ES-I3 (cell line): ENCODE measurements at regions not wholly inside any gene's neighbourhood (a gene's known extent, or its start where the extent isn't known, plus 50 kb on each side); places are given as distances from the start of the nearest gene placed in this dataset.

ENCODE experiments used
- H3K36me3 ChIP-seq: 2 replicates; pipeline ENCODE4 v1.6.1; 2013; ENCODE audit warnings: mild to moderate bottlenecking, low read length, control low read depth, moderate library complexity; ENCODE audit not compliant: insufficient read depth
- H3K4me1 ChIP-seq: 2 replicates; pipeline ENCODE4 v1.6.1; 2013; ENCODE audit warnings: mild to moderate bottlenecking, control low read depth, low read length; ENCODE audit not compliant: insufficient read depth
- H3K9ac ChIP-seq: 2 replicates; pipeline ENCODE4 v1.6.1; 2013; ENCODE audit warnings: low read depth, mild to moderate bottlenecking, low read length, moderate library complexity
- H3K9me3 ChIP-seq: 2 replicates; pipeline ENCODE4 v1.6.1; 2013; ENCODE audit warnings: mild to moderate bottlenecking, low read length, moderate library complexity; ENCODE audit not compliant: control insufficient read depth, insufficient read depth

DNA sequence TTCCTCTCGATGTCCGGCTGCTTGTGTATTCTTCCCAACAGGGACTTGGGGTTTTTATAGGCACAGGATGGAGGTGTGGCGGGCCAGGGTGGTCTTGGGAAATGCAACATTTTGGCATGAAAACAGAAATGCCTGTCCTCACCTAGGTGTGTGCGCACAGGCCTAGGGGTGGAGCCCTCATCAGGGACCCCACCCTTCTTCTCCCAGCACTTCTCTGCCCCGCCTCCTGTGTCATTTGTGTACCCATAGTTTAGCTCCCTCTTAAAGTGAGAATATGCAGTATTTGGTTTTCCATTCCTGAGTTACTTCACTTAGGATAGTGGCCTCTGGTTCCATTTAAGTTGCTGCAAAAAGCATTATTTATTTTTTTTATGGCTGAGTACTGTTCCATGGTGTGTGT lies 90.2 kb upstream of the ITGB1 start:
- H3K9me3 ChIP-seq = 0 out of 2 replicates have a peak, but pooled peaks cover 2% of the 10 kb centered on the region
- H3K4me1 ChIP-seq = peaks cover 7% of the 10 kb centered on the region
- H3K36me3 ChIP-seq = no peaks in the 10 kb centered on the region
- no peak overlapping the region for H3K9ac ChIP-seq

DNA sequence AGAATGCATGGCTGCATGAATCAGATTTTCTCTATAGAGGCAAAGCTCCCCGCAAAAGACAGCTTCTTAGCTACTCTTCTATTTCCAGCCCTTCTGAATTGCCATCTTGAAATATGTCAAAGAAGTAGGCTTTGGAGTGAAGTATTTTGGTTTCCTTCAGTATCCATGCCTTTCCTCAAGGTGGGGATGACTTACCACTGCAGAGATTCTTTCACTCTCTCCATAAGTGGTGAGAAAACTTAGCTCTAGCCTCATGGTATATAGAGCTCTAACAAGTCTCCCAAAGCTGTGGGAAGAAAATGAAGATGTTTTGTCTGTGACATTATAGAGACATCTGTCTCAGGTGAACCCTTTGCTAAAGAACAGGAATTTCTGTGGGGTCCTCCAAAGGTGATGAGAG lies 89.6 kb upstream of the ITGB1 start:
- Histone ChIP-seq H3K36me3 (no peaks in the 10 kb centered on the region), H3K9ac (no peak overlapping the region), H3K4me1 (peaks cover 7% of the 10 kb centered on the region), H3K9me3 (0 out of 2 replicates have a peak, but pooled peaks cover 2% of the 10 kb centered on the region)

DNA sequence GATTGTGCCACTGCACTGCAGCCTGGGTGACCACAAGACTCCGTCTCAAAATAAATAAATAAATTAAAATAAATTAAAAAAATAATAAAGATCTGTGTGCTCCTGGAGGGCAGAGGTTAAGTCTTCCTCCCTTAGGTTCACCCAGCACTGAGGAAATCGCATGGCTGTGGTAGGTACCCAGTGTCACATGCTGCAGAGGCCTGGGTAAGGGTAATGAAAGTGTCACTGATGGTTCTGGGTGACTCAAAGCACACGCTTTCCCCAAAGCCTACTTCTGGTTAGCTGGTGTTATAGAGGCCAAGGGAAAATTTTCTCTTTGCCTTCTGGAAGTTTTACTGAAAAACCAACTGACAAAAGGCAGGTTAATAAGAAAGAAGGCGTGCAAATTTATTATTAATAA lies 88.8 kb upstream of the ITGB1 start:
- Histone ChIP-seq H3K9ac (no peak overlapping the region), H3K9me3 (0 out of 2 replicates have a peak, but pooled peaks cover 2% of the 10 kb centered on the region), H3K4me1 (peaks cover 13% of the 10 kb centered on the region), H3K36me3 (no peaks in the 10 kb centered on the region)

DNA sequence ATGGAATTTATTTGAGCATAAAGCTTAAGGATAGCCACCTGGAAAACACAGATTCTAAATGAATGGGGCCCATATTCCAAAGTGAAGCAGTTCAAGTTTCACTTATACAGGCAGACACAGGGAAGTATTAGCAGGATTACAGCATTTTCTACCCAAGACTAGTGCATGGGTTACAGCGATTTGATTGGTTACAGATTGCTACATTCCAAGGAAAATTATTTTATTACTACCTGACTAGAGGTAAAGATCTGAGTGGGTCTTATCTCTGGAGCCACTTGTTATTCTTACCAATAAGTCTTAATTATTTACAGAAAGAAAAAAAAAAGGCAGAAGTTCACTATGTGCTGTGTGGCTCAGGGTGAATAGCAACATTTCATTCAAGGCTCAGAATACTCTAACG lies 87.4 kb upstream of the ITGB1 start:
- Histone ChIP-seq H3K9me3 (0 out of 2 replicates have a peak, but pooled peaks cover 2% of the 10 kb centered on the region), H3K9ac (no peak overlapping the region), H3K4me1 (peaks cover 12% of the 10 kb centered on the region)

DNA sequence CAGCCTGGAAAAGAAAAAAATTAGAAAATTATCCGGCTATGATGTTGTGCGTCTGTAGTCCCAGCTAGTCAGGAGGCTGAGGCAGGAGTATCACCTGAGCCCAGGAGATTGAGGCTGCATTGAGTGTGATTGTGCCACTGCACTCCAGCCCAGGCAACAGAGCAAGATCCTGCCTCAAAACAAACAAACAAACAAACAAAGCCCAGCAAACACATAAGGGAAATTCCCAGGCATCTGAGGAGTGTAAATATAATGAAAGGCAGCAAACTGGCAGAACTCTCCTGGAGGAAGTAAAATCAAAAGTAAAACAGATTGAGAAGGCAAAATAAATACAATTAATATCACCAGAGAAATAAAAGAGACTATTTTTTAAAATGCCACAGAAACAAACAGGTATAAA lies 84.5 kb upstream of the ITGB1 start:
- H3K9ac ChIP-seq = no peak overlapping the region
- H3K36me3 ChIP-seq = no peaks in the 10 kb centered on the region; the same call in 1 of the 2 replicates
- peaks cover 22% of the 10 kb centered on the region for H3K4me1 ChIP-seq
- no peaks in the 10 kb centered on the region for H3K9me3 ChIP-seq

More for the DNA sequence above, 87.4 kb upstream of the ITGB1 start:
- no peaks in the 10 kb centered on the region for H3K36me3 ChIP-seq

DNA sequence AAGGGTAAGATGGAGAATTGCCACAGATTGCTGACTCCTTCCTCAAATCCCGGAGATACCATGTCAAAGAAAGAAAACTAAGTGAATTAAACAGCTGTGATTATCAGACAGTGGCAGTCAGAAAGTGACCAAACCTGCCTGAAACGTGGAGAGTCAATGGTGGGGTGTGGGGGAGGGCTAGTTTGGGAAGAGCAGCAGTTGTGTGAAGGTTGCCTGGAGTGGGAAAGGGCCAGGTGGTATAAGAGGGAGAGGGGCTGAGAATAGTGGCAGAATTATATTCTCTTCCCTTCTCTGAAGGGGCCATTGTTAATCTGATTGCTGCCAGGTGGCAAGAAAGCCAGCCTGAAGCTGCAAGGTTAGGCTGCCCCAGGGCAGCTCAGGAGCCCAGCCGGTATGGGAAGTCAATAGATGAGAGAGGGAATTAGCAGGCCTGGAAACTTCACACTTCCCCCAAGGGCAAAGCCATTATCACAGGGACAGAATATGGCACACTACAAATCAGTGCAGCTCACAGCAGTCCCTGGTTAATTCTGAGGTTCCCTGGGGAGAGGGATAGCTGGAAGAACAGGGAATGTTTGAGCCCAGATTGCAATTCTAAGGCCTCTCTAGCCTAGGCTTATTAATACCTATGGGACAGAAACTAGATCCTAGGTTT lies 83.9 kb upstream of the ITGB1 start:
- H3K36me3 ChIP-seq = no peaks in the 10 kb centered on the region; the same call in 1 of the 2 replicates
- peaks cover 22% of the 10 kb centered on the region for H3K4me1 ChIP-seq
- no peak overlapping the region for H3K9ac ChIP-seq
- H3K9me3 ChIP-seq = no peaks in the 10 kb centered on the region

DNA sequence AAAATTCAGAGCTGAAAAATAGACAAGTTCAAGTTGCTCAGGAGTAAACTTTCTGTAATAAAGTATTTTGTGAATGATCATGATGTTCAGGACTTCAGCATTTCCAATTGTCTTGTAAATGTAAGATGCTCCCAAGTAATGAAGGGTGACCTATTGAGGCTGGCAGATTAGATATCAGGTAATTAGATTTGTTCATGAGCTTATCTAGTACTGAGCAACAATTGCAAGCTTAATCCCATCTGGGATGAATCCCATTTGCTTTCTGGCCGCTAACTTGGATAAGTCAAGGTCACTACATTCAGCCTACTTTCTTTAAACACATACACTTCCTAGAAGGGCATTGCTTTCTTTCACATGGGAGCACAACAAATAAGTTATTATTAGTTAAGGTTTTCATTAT lies 82.4 kb upstream of the ITGB1 start:
- H3K9ac ChIP-seq = no peak overlapping the region
- peaks cover 22% of the 10 kb centered on the region for H3K4me1 ChIP-seq
- H3K9me3 ChIP-seq = no peaks in the 10 kb centered on the region
- no peaks in the 10 kb centered on the region; the same call in 1 of the 2 replicates for H3K36me3 ChIP-seq

DNA sequence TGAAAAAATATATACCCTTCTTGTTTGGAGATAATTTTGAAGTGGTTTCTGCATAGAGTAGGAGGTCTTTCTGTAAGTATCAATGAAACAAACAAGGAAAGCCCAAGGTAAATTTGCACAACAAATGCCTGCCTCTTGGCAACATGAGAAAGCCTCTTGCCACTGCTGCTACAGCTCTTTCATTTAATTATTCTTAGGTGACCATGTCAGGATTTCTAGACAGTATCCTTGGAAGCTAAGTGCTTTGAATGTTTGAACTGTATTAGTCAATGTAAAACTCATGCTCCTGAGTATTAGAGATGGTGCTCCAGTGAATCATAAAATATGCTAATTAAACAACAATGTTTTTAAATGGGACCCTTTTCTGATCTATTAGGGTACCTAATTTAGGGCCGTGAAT lies 81.2 kb upstream of the ITGB1 start:
- Histone ChIP-seq H3K36me3 (no peaks in the 10 kb centered on the region; the same call in 1 of the 2 replicates), H3K9me3 (no peaks in the 10 kb centered on the region), H3K4me1 (peaks cover 22% of the 10 kb centered on the region), H3K9ac (no peak overlapping the region)

DNA sequence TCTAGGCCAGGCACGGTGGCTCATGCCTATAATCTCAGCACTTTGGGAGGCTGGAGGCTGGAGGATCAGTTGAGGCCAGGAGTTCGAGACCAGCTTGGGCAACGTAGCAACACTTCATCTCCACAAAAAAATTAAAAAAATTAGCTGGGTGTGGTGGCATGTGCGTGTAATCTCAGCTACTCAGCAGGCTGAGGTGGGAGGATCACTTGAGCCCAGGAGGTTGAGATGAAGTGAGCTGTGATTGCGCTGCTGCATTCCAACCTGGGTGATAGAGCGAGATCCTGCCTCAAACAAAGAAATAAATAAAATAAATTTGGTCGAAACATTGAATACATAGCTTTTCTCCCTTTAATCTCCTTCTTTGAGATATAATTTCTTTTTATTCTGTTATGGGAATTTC lies 80.6 kb upstream of the ITGB1 start:
- no peaks in the 10 kb centered on the region for H3K9me3 ChIP-seq
- no peaks in the 10 kb centered on the region; the same call in 1 of the 2 replicates for H3K36me3 ChIP-seq
- H3K9ac ChIP-seq = no peak overlapping the region
- H3K4me1 ChIP-seq = peaks cover 22% of the 10 kb centered on the region

DNA sequence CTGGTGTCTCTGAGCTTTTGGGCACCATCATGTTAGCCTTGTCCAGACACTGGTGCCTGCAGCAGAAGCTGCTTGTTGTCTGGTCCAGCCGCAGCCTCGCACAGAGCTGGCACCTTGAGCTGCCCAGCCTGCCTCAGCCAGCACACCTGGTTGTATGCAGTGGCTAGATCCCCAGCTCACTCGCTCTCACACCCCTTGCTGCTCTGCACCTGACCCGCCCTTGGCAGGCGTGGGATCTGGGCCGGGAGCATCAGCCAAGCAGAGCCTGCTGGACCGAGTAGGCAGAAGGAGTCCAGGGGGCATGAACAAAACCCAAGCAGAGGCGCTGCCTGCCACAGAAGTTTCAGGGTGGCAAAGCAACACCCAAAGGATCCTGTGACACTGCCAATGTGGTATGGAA lies 79.7 kb upstream of the ITGB1 start:
- Histone ChIP-seq H3K9ac (no peak overlapping the region), H3K9me3 (no peaks in the 10 kb centered on the region), H3K4me1 (peaks cover 22% of the 10 kb centered on the region), H3K36me3 (no peaks in the 10 kb centered on the region; the same call in 1 of the 2 replicates)

DNA sequence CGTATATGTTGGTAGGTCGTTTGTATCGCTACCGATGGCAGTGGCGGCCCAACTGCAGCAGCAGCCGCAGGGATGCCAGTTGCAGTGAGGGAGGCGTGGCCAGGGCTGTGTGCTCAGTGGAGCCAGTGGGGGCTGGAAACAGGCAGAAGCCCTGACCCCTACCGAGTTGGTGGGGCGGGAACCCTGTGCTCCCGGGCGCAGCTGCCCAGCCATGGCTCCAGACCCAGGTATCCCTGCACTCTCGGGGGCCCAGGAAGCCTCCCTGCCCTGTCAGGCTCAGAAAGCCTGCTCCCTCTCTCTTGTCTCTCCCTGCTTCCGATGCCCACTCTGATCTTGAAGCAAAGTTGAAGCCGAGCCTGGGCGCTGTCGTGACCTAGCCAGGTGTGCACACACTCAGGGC lies 78.6 kb upstream of the ITGB1 start:
- no peaks in the 10 kb centered on the region for H3K9me3 ChIP-seq
- no peak overlapping the region for H3K9ac ChIP-seq
- H3K36me3 ChIP-seq = no peaks in the 10 kb centered on the region; the same call in 1 of the 2 replicates
- H3K4me1 ChIP-seq = peaks cover 14% of the 10 kb centered on the region

DNA sequence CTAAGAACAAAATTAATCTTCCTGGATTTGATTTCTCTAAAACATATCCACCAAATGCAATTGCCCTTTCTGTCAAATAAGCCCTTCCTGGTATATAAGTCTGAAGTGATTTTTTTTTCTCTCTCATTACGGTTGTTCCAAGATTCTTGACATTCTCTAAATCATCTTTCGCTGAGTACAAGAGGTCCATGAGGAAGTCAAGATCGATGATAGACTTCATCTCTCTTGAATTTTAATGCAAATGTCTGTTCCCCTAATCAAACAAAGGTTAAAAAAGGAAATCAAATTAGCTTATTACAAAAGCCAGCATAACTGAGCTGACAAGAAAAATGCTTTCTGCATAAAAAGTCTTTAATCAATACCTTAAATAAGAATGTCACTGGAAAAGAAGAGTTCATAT lies 77.4 kb upstream of the ITGB1 start:
- no peak overlapping the region for H3K9ac ChIP-seq
- H3K9me3 ChIP-seq = no peaks in the 10 kb centered on the region
- H3K36me3 ChIP-seq = no peaks in the 10 kb centered on the region; the same call in 1 of the 2 replicates
- peaks cover 10% of the 10 kb centered on the region for H3K4me1 ChIP-seq

DNA sequence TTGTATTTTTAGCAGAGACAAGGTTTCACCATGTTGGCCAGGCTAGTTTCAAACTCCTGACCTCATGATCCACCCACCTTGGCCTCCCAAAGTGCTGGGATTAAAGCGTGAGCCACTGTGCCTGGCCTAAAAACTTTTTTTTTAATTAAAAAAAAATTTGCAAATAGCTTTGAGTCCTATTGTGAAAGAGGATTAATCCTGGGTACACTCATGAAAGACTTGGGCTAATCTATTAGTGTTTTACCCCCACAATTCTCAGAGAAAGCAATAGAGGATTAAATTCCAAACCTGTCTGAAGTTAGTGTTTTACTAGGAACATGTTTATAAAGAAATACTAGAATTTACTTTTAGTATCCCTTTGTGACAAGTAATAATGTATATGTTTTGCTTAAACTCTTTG lies 76.9 kb upstream of the ITGB1 start:
- Histone ChIP-seq H3K9ac (no peak overlapping the region), H3K9me3 (no peaks in the 10 kb centered on the region), H3K36me3 (no peaks in the 10 kb centered on the region; the same call in 1 of the 2 replicates), H3K4me1 (peaks cover 10% of the 10 kb centered on the region)

DNA sequence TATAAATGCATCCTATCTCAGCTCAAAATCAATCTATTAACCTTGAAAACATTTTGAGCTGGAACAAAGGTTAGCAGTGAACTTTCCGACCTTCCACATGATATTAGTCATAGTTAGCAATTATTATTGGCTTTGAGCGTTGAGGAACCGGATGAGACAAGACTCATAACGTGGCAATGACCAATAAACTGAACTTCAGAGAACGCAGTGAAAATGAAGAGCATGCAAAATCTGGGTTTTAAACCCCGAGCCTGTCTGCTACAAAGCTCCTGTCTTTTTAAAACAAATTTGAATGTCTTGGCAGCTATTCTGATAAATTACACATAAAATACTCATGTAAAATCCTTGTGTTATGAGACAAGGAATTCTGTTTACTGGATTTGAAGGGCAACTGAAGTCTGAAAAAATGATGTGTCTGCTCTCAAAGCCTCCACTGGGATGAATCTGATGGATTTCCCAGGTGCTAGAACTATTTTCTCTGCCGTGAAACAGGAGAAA lies 74.7 kb upstream of the ITGB1 start:
- H3K9ac ChIP-seq = no peak overlapping the region
- H3K9me3 ChIP-seq = no peaks in the 10 kb centered on the region
- H3K36me3 ChIP-seq = no peaks in the 10 kb centered on the region; the same call in 1 of the 2 replicates
- no peaks in the 10 kb centered on the region for H3K4me1 ChIP-seq
